Myocyte (in vitro differentiated cells): ENCODE measurements at regions not wholly inside any gene's neighbourhood (a gene's known extent, or its start where the extent isn't known, plus 50 kb on each side); places are given as distances from the start of the nearest gene placed in this dataset.
"Not testable (repeated sequence)": the region's sequence is repeated elsewhere in the genome, so short reads cannot be mapped to it uniquely, and the experiment has no call there.

ENCODE experiments used
- DNase-seq: peaks from one replicate; pipeline ENCODE4 v3.0.0-alpha.2; 2012; ENCODE audit warnings: low read depth

GRCh38 chr4:114286262-114286810, 306.9 kb upstream of the ARSJ start:
- no peak for DNase-seq

GRCh38 chr4:114287079-114287696, 307.7 kb upstream of the ARSJ start:
- no peak for DNase-seq

- DNase-seq, result no peak
Observed at GRCh38 chr4:114296126-114296525, 302.5 kb upstream of the UGT8 start.

- no peak for DNase-seq
Observed at GRCh38 chr4:114302472-114302871, 296.1 kb upstream of the UGT8 start.

- no peak for DNase-seq
Observed at GRCh38 chr4:114304046-114304445, 294.6 kb upstream of the UGT8 start.

- DNase-seq, result no peak
Observed at GRCh38 chr4:114304567-114304966, 294.0 kb upstream of the UGT8 start.

GRCh38 chr4:114306946-114307345, 291.7 kb upstream of the UGT8 start:
- DNase-seq, result no peak

- DNase-seq, result no peak
Observed at GRCh38 chr4:114310296-114310925, 288.2 kb upstream of the UGT8 start.

- no peak for DNase-seq
Observed at GRCh38 chr4:114311787-114312186, 286.8 kb upstream of the UGT8 start.

GRCh38 chr4:114312338-114312737, 286.3 kb upstream of the UGT8 start:
- DNase-seq, result no peak

GRCh38 chr4:114316789-114317188, 281.8 kb upstream of the UGT8 start:
- no peak for DNase-seq

- DNase-seq, result no peak
Observed at GRCh38 chr4:114317564-114317963, 281.0 kb upstream of the UGT8 start.

GRCh38 chr4:114318309-114318708, 280.3 kb upstream of the UGT8 start:
- no peak for DNase-seq

- DNase-seq, result no peak
Observed at GRCh38 chr4:114320126-114320525, 278.5 kb upstream of the UGT8 start.

- DNase-seq, result no peak
Observed at GRCh38 chr4:114321366-114321765, 277.2 kb upstream of the UGT8 start.

GRCh38 chr4:114323841-114324240, 274.8 kb upstream of the UGT8 start:
- DNase-seq, result no peak

GRCh38 chr4:114326358-114326757, 272.2 kb upstream of the UGT8 start:
- DNase-seq, result no peak

GRCh38 chr4:114332119-114332518, 266.5 kb upstream of the UGT8 start:
- no peak for DNase-seq

- DNase-seq, result not testable (repeated sequence)
Observed at GRCh38 chr4:114334363-114334762, 264.2 kb upstream of the UGT8 start.

GRCh38 chr4:114334884-114335330, 263.7 kb upstream of the UGT8 start:
- no peak for DNase-seq

- no peak for DNase-seq
Observed at GRCh38 chr4:114335339-114335738, 263.3 kb upstream of the UGT8 start.

GRCh38 chr4:114343015-114343414, 255.6 kb upstream of the UGT8 start:
- DNase-seq, result no peak
